ENCODE measurements at regions not wholly inside any gene's neighbourhood (a gene's known extent, or its start where the extent isn't known, plus 50 kb on each side); places are given as distances from the start of the nearest gene placed in this dataset.

- no peak for TF ChIP-seq CTCF (conservative IDR thresholded peaks at IDR 0.05; ENCODE audit: low read depth, low read length)
- no peak for TF ChIP-seq EZH2 (IDR thresholded peaks at IDR 0.05; ENCODE audit: low read length, unreplicated experiment)
- TF ChIP-seq EZH2phosphoT487 (IDR thresholded peaks at IDR 0.05; ENCODE audit: borderline replicate concordance, low read length): no peak
These were observed 473.3 kb downstream of the OTOL1 start for GRCh38 chr3:161969867-161970266.
